ENCODE measurements at regions not wholly inside any gene's neighbourhood (a gene's known extent, or its start where the extent isn't known, plus 50 kb on each side); places are given as distances from the start of the nearest gene placed in this dataset.

GRCh38 chr10:57917019-57917418, 350.7 kb downstream of the IPMK start:
- no peak overlapping the region for H3K27ac ChIP-seq
- TF ChIP-seq, protein P1, sequence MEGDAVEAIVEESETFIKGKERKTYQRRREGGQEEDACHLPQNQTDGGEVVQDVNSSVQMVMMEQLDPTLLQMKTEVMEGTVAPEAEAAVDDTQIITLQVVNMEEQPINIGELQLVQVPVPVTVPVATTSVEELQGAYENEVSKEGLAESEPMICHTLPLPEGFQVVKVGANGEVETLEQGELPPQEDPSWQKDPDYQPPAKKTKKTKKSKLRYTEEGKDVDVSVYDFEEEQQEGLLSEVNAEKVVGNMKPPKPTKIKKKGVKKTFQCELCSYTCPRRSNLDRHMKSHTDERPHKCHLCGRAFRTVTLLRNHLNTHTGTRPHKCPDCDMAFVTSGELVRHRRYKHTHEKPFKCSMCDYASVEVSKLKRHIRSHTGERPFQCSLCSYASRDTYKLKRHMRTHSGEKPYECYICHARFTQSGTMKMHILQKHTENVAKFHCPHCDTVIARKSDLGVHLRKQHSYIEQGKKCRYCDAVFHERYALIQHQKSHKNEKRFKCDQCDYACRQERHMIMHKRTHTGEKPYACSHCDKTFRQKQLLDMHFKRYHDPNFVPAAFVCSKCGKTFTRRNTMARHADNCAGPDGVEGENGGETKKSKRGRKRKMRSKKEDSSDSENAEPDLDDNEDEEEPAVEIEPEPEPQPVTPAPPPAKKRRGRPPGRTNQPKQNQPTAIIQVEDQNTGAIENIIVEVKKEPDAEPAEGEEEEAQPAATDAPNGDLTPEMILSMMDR (IDR thresholded peaks at IDR 0.05): no peak
- TF ChIP-seq ZFX (IDR thresholded peaks at IDR 0.05; ENCODE audit: borderline replicate concordance): no peak

GRCh38 chr10:57905861-57906260, 361.8 kb downstream of the IPMK start:
- no peak overlapping the region for H3K27ac ChIP-seq
- TF ChIP-seq, protein P1 (IDR thresholded peaks at IDR 0.05): no peak

- H3K27ac ChIP-seq: no peak overlapping the region
- TF ChIP-seq ZFX (IDR thresholded peaks at IDR 0.05; ENCODE audit: borderline replicate concordance): no peak
- TF ChIP-seq, protein P1 (IDR thresholded peaks at IDR 0.05): no peak
Measured at GRCh38 chr10:57905010-57905409, 362.7 kb downstream of the IPMK start.

DNA sequence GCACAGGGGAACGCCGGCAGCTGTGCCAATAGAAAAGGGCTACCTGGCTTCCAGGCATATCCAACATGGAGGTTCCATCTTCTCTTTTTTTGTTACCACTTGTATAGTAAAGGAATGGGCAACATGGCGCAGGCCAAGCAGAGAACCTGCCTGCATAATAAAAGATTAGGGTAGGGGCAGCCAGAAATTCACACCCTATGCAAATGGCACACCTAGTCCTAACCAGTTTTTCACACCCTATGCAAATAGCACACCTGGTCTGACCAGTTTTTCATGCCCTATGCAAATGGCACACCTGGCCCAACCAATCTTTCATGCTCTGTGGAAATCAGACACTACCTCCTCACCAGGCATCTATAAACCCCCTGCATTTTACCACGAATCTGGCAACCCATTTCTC, 369.5 kb downstream of the IPMK start:
- H3K27ac ChIP-seq: peak overlapping the region; percentile 74
- no peak for TF ChIP-seq ZFX (IDR thresholded peaks at IDR 0.05; ENCODE audit: borderline replicate concordance)
- TF ChIP-seq, protein P1 (IDR thresholded peaks at IDR 0.05): no peak

- no peak for TF ChIP-seq ZFX (IDR thresholded peaks at IDR 0.05; ENCODE audit: borderline replicate concordance)
- TF ChIP-seq, protein P1 (IDR thresholded peaks at IDR 0.05): no peak
- peak overlapping the region; percentile 74 for H3K27ac ChIP-seq
Measured at GRCh38 chr10:57897611-57898010, 370.1 kb downstream of the IPMK start.

- no peak for TF ChIP-seq ZFX (IDR thresholded peaks at IDR 0.05; ENCODE audit: borderline replicate concordance)
- TF ChIP-seq, protein P1 (IDR thresholded peaks at IDR 0.05): no peak
- H3K27ac ChIP-seq: no peak overlapping the region
Measured at GRCh38 chr10:57894361-57894760, 373.3 kb downstream of the IPMK start.

DNA sequence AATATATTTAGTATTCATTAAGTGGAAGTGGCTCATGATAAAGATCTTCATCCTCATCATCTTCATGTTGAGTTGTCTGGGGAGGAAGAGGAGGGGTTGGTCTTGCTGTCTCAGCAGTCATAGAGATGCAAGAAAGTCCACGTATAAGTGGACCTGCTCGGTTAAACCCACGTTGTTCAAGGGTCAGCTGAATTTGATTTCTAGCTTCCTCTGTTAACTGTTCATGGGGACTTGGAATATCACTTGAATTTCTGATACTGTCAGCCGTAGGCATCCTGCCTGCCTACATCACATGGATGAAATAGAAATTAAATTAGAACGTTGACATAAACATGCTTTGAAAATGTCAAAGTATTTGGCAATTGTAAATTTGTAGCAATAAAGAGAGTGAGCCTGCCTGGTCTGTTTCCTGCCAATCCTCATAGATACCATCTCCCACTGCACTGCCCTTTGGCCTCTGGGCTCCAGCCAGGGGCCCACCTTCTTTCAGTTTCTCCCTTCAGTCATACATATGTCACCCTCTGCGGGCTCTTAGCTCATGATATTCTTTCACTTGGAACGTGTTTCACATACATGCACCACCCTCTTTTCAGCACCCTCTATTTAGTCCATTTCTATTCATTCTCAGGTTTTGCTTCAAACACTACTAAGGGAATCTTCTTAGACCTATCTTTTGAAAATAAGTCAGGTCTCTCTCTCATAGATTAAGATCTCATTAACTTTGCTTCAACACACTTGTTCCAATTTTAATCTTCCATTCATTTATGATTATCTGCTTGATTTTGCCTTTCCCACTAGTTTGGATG, 376.3 kb downstream of the IPMK start:
- no peak for TF ChIP-seq ZFX (IDR thresholded peaks at IDR 0.05; ENCODE audit: borderline replicate concordance)
- TF ChIP-seq, protein P1 (IDR thresholded peaks at IDR 0.05): no peak
- no peak overlapping the region for H3K27ac ChIP-seq

All from 22Rv1 (cell line).